A673 (cell line): ENCODE measurements at regions not wholly inside any gene's neighbourhood (a gene's known extent, or its start where the extent isn't known, plus 50 kb on each side); places are given as distances from the start of the nearest gene placed in this dataset.

Experiments
- BruUV-seq: library from RNA; stranded (reverse); fragments of 400-500 nt; replicated peaks from 2 replicates; lab custom pipeline; 2021; lab: Mats Ljungman, UMichigan
- CTCF ChIA-PET: fragments of 300-600 bp; sonication (Branson Sonifier 250); formaldehyde crosslinking; loops from one replicate; lab custom pipeline; 2022; ENCODE audit warnings: antibody characterized with exemption; lab: Charles Lee
- POLR2A ChIA-PET: fragments of 300-600 bp; sonication (Branson Sonifier 250); formaldehyde crosslinking; loops from one replicate; lab custom pipeline; 2022; ENCODE audit warnings: antibody characterized with exemption; ENCODE audit not compliant: low non-redundant PET; lab: Charles Lee
- DNase-seq: peaks from one replicate; pipeline ENCODE4 v3.0.0-alpha.2; 2015; ENCODE audit warnings: low spot score
- H3K27ac ChIP-seq: fragments of 200-600 bp; sonication (generic); 2 replicates; pipeline ENCODE4 v1.5.1; 2016; ENCODE audit warnings: mixed run types, low read depth, mild to moderate bottlenecking, mixed read lengths, antibody characterized with exemption, low read length; ENCODE audit not compliant: poor library complexity, severe bottlenecking
- H3K27me3 ChIP-seq: fragments of 200-600 bp; sonication (generic); replicated peaks from 2 replicates; pipeline ENCODE4 v1.6.1; 2017; ENCODE audit warnings: mixed run types, low read depth, mild to moderate bottlenecking, mixed read lengths, antibody characterized with exemption, low read length; ENCODE audit not compliant: insufficient read depth, poor library complexity
- H3K36me3 ChIP-seq: fragments of 200-600 bp; sonication (generic); 2 replicates; pipeline ENCODE4 v1.6.1; 2016; ENCODE audit warnings: mixed run types, mild to moderate bottlenecking, mixed read lengths, antibody characterized with exemption, low read length; ENCODE audit not compliant: insufficient read depth, poor library complexity, severe bottlenecking
- H3K4me1 ChIP-seq: fragments of 200-600 bp; sonication (generic); 2 replicates; pipeline ENCODE4 v1.6.1; 2017; ENCODE audit warnings: mixed run types, mild to moderate bottlenecking, mixed read lengths, antibody characterized with exemption, low read length; ENCODE audit not compliant: insufficient read depth, poor library complexity, severe bottlenecking
- H3K4me3 ChIP-seq: fragments of 200-600 bp; sonication (generic); 2 replicates; pipeline ENCODE4 v1.5.1; 2016; ENCODE audit warnings: low read depth, mixed run types, mild to moderate bottlenecking, mixed read lengths, low read length; ENCODE audit not compliant: poor library complexity, severe bottlenecking
- H3K9me3 ChIP-seq: fragments of 200-600 bp; sonication (generic); 2 replicates; pipeline ENCODE4 v1.6.1; 2016; ENCODE audit warnings: mixed run types, low read depth, mild to moderate bottlenecking, mixed read lengths, antibody characterized with exemption, low read length; ENCODE audit not compliant: poor library complexity, severe bottlenecking
- CTCF ChIP-seq: fragments of 300-800, 200-600 bp; sonication (generic); conservative IDR thresholded peaks from 2 replicates; pipeline ENCODE4 v1.5.1; 2017; ENCODE audit warnings: low read depth, mild to moderate bottlenecking, antibody characterized with exemption, low read length, moderate library complexity, mixed read lengths
- EZH2 ChIP-seq: fragments of 200-600 bp; sonication (generic); IDR thresholded peaks from 2 replicates; pipeline ENCODE4 v1.6.1; 2017; ENCODE audit warnings: borderline replicate concordance, low read depth, mild to moderate bottlenecking, mixed read lengths, antibody characterized with exemption, low read length; ENCODE audit not compliant: poor library complexity, severe bottlenecking
- intact Hi-C: fragments of 100-400 bp; cut with micrococcal nuclease; formaldehyde crosslinking; loops from one replicate; pipeline ENCODE4 v1.10.0; 2022; ENCODE audit not compliant: unreplicated experiment

DNA sequence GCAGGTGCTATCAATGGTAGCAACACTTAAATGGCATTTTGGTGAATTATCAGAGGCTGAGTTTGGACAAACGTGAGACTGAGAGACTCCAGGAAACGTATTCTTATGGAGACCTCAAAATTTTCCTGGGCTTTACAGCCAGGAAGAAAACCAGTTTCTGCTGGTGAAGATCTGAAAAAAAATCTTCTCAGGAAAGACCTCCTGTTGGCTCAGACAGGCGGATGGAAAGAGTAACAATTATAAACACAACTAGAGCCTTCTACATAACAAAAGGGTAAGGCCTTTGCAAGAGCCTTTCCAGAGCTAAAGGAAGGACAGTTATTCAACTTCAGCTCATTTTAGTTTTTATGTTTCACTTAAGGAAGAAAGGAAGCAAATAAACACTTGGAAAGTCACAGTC lies 274.4 kb downstream of the THBS2 start:
- POLR2A ChIA-PET, result no interaction called here
- no peaks in the 10 kb centered on the region for H3K36me3 ChIP-seq
- intact Hi-C loops, result no loop called here
- H3K27ac ChIP-seq, result no peak overlapping the region
- TF ChIP-seq EZH2, result no peak
- TF ChIP-seq CTCF, result no peak
- DNase-seq, result no peak
- CTCF ChIA-PET, result no interaction called here
- H3K4me1 ChIP-seq, result no peaks in the 10 kb centered on the region
- H3K9me3 ChIP-seq, result peaks cover 9% of the 10 kb centered on the region
- peaks cover 18% of the 10 kb centered on the region for H3K27me3 ChIP-seq
- BruUV-seq, result no TSS peak
- no peak overlapping the region for H3K4me3 ChIP-seq

- intact Hi-C loops, result no loop called here
- ChIA-PET CTCF (no interaction called here), POLR2A (no interaction called here)
- TF ChIP-seq EZH2 (no peak), CTCF (no peak)
- Histone ChIP-seq H3K27ac (no peak overlapping the region), H3K4me3 (no peak overlapping the region), H3K27me3 (no peaks in the 10 kb centered on the region), H3K9me3 (no peaks in the 10 kb centered on the region), H3K4me1 (no peaks in the 10 kb centered on the region), H3K36me3 (no peaks in the 10 kb centered on the region)
- no TSS peak for BruUV-seq
- DNase-seq, result no peak
Measured at GRCh38 chr6:168972128-168972527, 281.5 kb downstream of the THBS2 start.

- no peaks in the 10 kb centered on the region for H3K27me3 ChIP-seq
- TF ChIP-seq EZH2, result no peak
- no peak for TF ChIP-seq CTCF
- H3K4me3 ChIP-seq, result no peak overlapping the region
- BruUV-seq, result no TSS peak
- ChIA-PET CTCF (no interaction called here), POLR2A (no interaction called here)
- H3K4me1 ChIP-seq, result no peaks in the 10 kb centered on the region
- no peaks in the 10 kb centered on the region for H3K9me3 ChIP-seq
- intact Hi-C loops, result no loop called here
- H3K36me3 ChIP-seq, result no peaks in the 10 kb centered on the region
- DNase-seq, result no peak
- H3K27ac ChIP-seq, result no peak overlapping the region
Measured at GRCh38 chr6:168971549-168971948, 282.1 kb downstream of the THBS2 start.
